ENCODE measurements at regions not wholly inside any gene's neighbourhood (a gene's known extent, or its start where the extent isn't known, plus 50 kb on each side); places are given as distances from the start of the nearest gene placed in this dataset.

GRCh38 chr3:115330430-115330829, 183.3 kb upstream of the ZBTB20 start:
- TF ChIP-seq CTCF (conservative IDR thresholded peaks at IDR 0.05; ENCODE audit: low read depth, low read length) (no peak), CEBPB (IDR thresholded peaks at IDR 0.05; ENCODE audit: low read depth, low read length) (no peak)
